Middle frontal gyrus (tissue), 1 donor: ENCODE measurements at regions not wholly inside any gene's neighbourhood (a gene's known extent, or its start where the extent isn't known, plus 50 kb on each side); places are given as distances from the start of the nearest gene placed in this dataset.
A peak's percentile ranks its signal among the peaks of the same experiment; 100 is the strongest.
"Not testable (repeated sequence)": the region's sequence is repeated elsewhere in the genome, so short reads cannot be mapped to it uniquely, and the experiment has no call there.

Source experiments
- DNase-seq: peaks from one replicate; pipeline ENCODE4 v3.0.0-alpha.2; 2015; ENCODE audit warnings: low spot score; ENCODE audit errors: extremely low spot score

GRCh38 chr3:40938591-40938990 is 260.7 kb upstream of the CTNNB1 start:
- DNase-seq, result no peak

- no peak for DNase-seq
Observed at GRCh38 chr3:40939030-40939740, 260.1 kb upstream of the CTNNB1 start.

- DNase-seq, result no peak
Observed at GRCh38 chr3:40939741-40940130, 259.6 kb upstream of the CTNNB1 start.

GRCh38 chr3:40940651-40941050 is 258.7 kb upstream of the CTNNB1 start:
- DNase-seq, result no peak

- not testable (repeated sequence) for DNase-seq
Observed at GRCh38 chr3:40947022-40947421, 252.3 kb upstream of the CTNNB1 start.

GRCh38 chr3:40949347-40949746 is 250.0 kb upstream of the CTNNB1 start:
- DNase-seq, result not testable (repeated sequence)

GRCh38 chr3:40951636-40952035 is 247.7 kb upstream of the CTNNB1 start:
- no peak for DNase-seq

- DNase-seq, result no peak
Observed at GRCh38 chr3:40961104-40961857, 238.0 kb upstream of the CTNNB1 start.

GRCh38 chr3:40962721-40963120 is 236.6 kb upstream of the CTNNB1 start:
- no peak for DNase-seq

- DNase-seq, result no peak
Observed at GRCh38 chr3:40968666-40969065, 230.6 kb upstream of the CTNNB1 start.

GRCh38 chr3:40969341-40969740 is 230.0 kb upstream of the CTNNB1 start:
- DNase-seq, result no peak

GRCh38 chr3:40969756-40970466 is 229.4 kb upstream of the CTNNB1 start:
- DNase-seq, result no peak

- DNase-seq, result no peak
Observed at GRCh38 chr3:40971191-40972168, 227.8 kb upstream of the CTNNB1 start.

- no peak for DNase-seq
Observed at GRCh38 chr3:40972350-40972749, 227.0 kb upstream of the CTNNB1 start.

GRCh38 chr3:40973141-40973540 is 226.2 kb upstream of the CTNNB1 start:
- peak; percentile 22 for DNase-seq

GRCh38 chr3:40975711-40976121 is 223.6 kb upstream of the CTNNB1 start:
- no peak for DNase-seq

GRCh38 chr3:40976241-40976640 is 223.1 kb upstream of the CTNNB1 start:
- no peak for DNase-seq

- no peak for DNase-seq
Observed at GRCh38 chr3:40978442-40978841, 220.9 kb upstream of the CTNNB1 start.

- no peak for DNase-seq
Observed at GRCh38 chr3:40979962-40980361, 219.3 kb upstream of the CTNNB1 start.

- DNase-seq, result no peak
Observed at GRCh38 chr3:40980467-40980866, 218.8 kb upstream of the CTNNB1 start.

- DNase-seq, result no peak
Observed at GRCh38 chr3:40985195-40985594, 214.1 kb upstream of the CTNNB1 start.
